Fibroblast of lung (primary cell): ENCODE measurements at regions not wholly inside any gene's neighbourhood (a gene's known extent, or its start where the extent isn't known, plus 50 kb on each side); places are given as distances from the start of the nearest gene placed in this dataset.

Experiments
- DNase-seq, 2 donors: peaks; one replicate each; pipeline versions ENCODE4 v3.0.0 to v3.0.0-alpha.2; 2010; ENCODE audit warnings: low read depth in 2 of 2
- H2AFZ ChIP-seq: 2 replicates; pipeline ENCODE4 v1.5.1; 2012; ENCODE audit warnings: low read length, control low read depth, inconsistent platforms
- H3K27ac ChIP-seq: 2 replicates; pipeline ENCODE4 v1.5.1; 2011; ENCODE audit warnings: low read length, control low read depth; ENCODE audit not compliant: insufficient read depth
- H3K27me3 ChIP-seq: 2 replicates; pipeline ENCODE4 v1.5.1; 2011; ENCODE audit warnings: mild to moderate bottlenecking, low read length; ENCODE audit not compliant: control insufficient read depth, insufficient read depth
- H3K36me3 ChIP-seq: 2 replicates; pipeline ENCODE4 v1.5.1; 2011; ENCODE audit warnings: low read length; ENCODE audit not compliant: control insufficient read depth, insufficient read depth
- H3K4me1 ChIP-seq: 2 replicates; pipeline ENCODE4 v1.5.1; 2011; ENCODE audit warnings: low read length; ENCODE audit not compliant: control insufficient read depth, insufficient read depth; ENCODE audit errors: extremely low read depth
- H3K4me2 ChIP-seq: 2 replicates; pipeline ENCODE4 v1.5.1; 2011; ENCODE audit warnings: low read length, control low read depth; ENCODE audit not compliant: insufficient read depth; ENCODE audit errors: extremely low read depth
- H3K4me3 ChIP-seq, 4 experiments: fragments of 200-600 bp in 1 of 4; sonication (generic) in 1 of 4; replicated peaks in 1 of 4; 2 replicates each; pipeline ENCODE4 v1.5.1; 2011 to 2016; ENCODE audit warnings: low read length in 4 of 4, low read depth in 3 of 4, mild to moderate bottlenecking in 3 of 4, control low read depth in 2 of 4, inconsistent platforms in 1 of 4, mixed read lengths in 1 of 4; ENCODE audit not compliant: insufficient read depth in 1 of 4; ENCODE audit errors: control extremely low read depth in 1 of 4
- H3K79me2 ChIP-seq: 2 replicates; pipeline ENCODE4 v1.5.1; 2012; ENCODE audit warnings: mild to moderate bottlenecking, low read length, inconsistent platforms; ENCODE audit not compliant: control insufficient read depth, insufficient read depth
- H3K9ac ChIP-seq: 2 replicates; pipeline ENCODE4 v1.5.1; 2011; ENCODE audit warnings: mild to moderate bottlenecking, low read length, control low read depth; ENCODE audit not compliant: insufficient read depth
- H3K9me3 ChIP-seq: 2 replicates; pipeline ENCODE4 v1.5.1; 2012; ENCODE audit warnings: low read depth, low read length; ENCODE audit not compliant: control insufficient read depth, insufficient read depth
- H4K20me1 ChIP-seq: 2 replicates; pipeline ENCODE4 v1.5.1; 2011; ENCODE audit warnings: low read length; ENCODE audit not compliant: control insufficient read depth, insufficient read depth; ENCODE audit errors: extremely low read depth
- EZH2 ChIP-seq: IDR thresholded peaks from 2 replicates; pipeline ENCODE4 v1.5.1; 2012; ENCODE audit warnings: low read length, control low read depth, mild to moderate bottlenecking; ENCODE audit errors: missing control alignments
- TF ChIP-seq, protein P1 (sequence below), 2 donors: IDR thresholded peaks in 1 of 2; conservative IDR thresholded peaks in 1 of 2; 1 replicate in 1 of 2; 2 replicates in 1 of 2; pipeline ENCODE4 v1.5.1; 2011 to 2012; ENCODE audit warnings: low read length in 2 of 2, control low read depth in 1 of 2, inconsistent platforms in 1 of 2, low read depth in 1 of 2, mild to moderate bottlenecking in 1 of 2

DNA sequence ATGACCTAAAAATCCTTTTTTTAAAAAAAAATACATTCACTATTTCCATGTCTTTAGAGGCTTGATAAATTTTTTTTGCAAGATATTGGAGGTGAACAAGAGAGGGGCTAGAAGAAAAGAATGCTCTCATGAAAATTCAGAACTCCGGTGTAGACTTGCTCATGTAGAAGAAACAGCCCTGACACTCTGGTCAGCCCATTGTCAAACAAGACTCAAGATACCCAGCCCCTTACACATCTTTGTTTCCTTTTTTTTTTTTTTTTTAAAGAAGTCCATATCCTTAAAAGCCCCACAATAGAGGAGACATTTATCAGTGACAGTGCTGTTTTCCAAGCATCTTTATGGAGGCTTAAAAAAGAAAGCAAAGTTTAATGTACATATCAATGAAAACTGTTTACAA is 196.8 kb upstream of the RORA start:
- H3K4me2 ChIP-seq: no peak overlapping the region
- no peak overlapping the region for H3K27ac ChIP-seq
- DNase-seq: no peak
- no peak overlapping the region for H3K4me3 ChIP-seq
- H3K36me3 ChIP-seq: no peaks in the 10 kb centered on the region
- H3K9ac ChIP-seq: no peak overlapping the region
- H3K79me2 ChIP-seq: no peaks in the 10 kb centered on the region
- H3K9me3 ChIP-seq: no peaks in the 10 kb centered on the region
- H4K20me1 ChIP-seq: no peaks in the 10 kb centered on the region
- H3K4me1 ChIP-seq: no peaks in the 10 kb centered on the region
- no peaks in the 10 kb centered on the region for H3K27me3 ChIP-seq
- TF ChIP-seq, protein P1, sequence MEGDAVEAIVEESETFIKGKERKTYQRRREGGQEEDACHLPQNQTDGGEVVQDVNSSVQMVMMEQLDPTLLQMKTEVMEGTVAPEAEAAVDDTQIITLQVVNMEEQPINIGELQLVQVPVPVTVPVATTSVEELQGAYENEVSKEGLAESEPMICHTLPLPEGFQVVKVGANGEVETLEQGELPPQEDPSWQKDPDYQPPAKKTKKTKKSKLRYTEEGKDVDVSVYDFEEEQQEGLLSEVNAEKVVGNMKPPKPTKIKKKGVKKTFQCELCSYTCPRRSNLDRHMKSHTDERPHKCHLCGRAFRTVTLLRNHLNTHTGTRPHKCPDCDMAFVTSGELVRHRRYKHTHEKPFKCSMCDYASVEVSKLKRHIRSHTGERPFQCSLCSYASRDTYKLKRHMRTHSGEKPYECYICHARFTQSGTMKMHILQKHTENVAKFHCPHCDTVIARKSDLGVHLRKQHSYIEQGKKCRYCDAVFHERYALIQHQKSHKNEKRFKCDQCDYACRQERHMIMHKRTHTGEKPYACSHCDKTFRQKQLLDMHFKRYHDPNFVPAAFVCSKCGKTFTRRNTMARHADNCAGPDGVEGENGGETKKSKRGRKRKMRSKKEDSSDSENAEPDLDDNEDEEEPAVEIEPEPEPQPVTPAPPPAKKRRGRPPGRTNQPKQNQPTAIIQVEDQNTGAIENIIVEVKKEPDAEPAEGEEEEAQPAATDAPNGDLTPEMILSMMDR (conservative IDR thresholded peaks at IDR 0.05 in 1 of 2, IDR thresholded peaks at IDR 0.05 in 1 of 2; ENCODE audit: low read depth in 1 of 2, low read length in 2 of 2): no peak
- TF ChIP-seq EZH2: no peak
- H2AFZ ChIP-seq: no peak overlapping the region

DNA sequence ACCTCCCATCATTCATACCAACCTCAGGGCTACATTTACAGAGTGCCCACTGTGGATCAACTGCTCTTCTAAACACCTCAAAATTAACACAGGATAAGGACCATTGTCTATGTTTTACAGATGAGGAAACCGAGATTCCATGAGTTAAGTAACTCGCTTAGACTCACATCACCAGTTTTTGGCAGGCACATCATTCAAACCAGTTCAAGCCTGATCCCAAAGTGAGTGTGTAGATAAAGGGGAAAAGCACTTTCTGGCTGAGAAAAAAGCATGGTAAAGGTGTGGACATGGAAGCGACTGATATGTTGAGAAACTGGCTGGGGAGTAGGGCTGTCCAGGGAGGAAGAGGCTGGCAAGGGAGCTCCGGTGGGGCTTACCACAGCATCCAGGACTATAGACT is 193.7 kb upstream of the RORA start:
- Histone ChIP-seq H2AFZ (no peak overlapping the region), H3K36me3 (no peaks in the 10 kb centered on the region), H3K4me3 (no peak overlapping the region), H3K79me2 (no peaks in the 10 kb centered on the region), H3K27ac (no peak overlapping the region), H3K4me1 (no peaks in the 10 kb centered on the region), H3K9ac (no peak overlapping the region), H3K27me3 (no peaks in the 10 kb centered on the region), H3K9me3 (no peaks in the 10 kb centered on the region), H4K20me1 (no peaks in the 10 kb centered on the region), H3K4me2 (no peak overlapping the region)
- no peak for DNase-seq
- TF ChIP-seq, protein P1 (conservative IDR thresholded peaks at IDR 0.05 in 1 of 2, IDR thresholded peaks at IDR 0.05 in 1 of 2; ENCODE audit: low read depth in 1 of 2, low read length in 2 of 2): no peak
- no peak for TF ChIP-seq EZH2

DNA sequence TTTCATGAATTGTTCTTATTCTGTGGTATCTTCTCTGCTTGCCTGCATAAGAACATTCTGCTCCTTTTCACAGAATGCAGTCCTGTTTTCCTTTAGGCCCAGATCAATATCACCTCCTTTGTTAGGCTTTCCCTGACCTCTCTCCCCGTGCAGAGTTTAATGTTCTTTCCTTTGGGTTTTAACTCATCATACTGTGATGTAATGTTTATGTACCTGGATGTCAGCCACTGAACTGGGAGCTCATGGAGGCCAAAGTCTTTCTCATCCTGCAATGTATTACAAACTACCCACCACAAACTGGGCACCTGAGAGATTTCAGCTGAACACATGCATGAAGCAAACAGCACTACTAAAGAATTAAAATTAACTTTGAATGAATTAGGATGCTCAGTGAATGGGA is 192.8 kb upstream of the RORA start:
- Histone ChIP-seq H4K20me1 (no peaks in the 10 kb centered on the region), H3K27ac (no peak overlapping the region), H3K9ac (no peak overlapping the region), H3K36me3 (no peaks in the 10 kb centered on the region), H2AFZ (no peak overlapping the region), H3K4me2 (no peak overlapping the region), H3K4me3 (no peak overlapping the region), H3K79me2 (no peaks in the 10 kb centered on the region), H3K9me3 (no peaks in the 10 kb centered on the region), H3K4me1 (no peaks in the 10 kb centered on the region), H3K27me3 (no peaks in the 10 kb centered on the region)
- DNase-seq: no peak
- TF ChIP-seq EZH2: no peak
- TF ChIP-seq, protein P1 (conservative IDR thresholded peaks at IDR 0.05 in 1 of 2, IDR thresholded peaks at IDR 0.05 in 1 of 2; ENCODE audit: low read depth in 1 of 2, low read length in 2 of 2): no peak
